Esophagus squamous epithelium (tissue), 4 donors: ENCODE measurements at regions not wholly inside any gene's neighbourhood (a gene's known extent, or its start where the extent isn't known, plus 50 kb on each side); places are given as distances from the start of the nearest gene placed in this dataset.

Experiments
- POLR2A ChIP-seq, 4 donors: fragments of 450-650 bp; IDR thresholded peaks; one replicate each; pipeline ENCODE4 v1.6.1; 2017; ENCODE audit warnings: antibody characterized with exemption in 4 of 4, mild to moderate bottlenecking in 4 of 4, moderate library complexity in 3 of 4
- TF ChIP-seq, protein P1 (sequence below), 6 experiments: fragments of 450-650 bp in 4 of 6; fragments of 200-600 bp in 2 of 6; sonication (generic) in 2 of 6; IDR thresholded peaks; one replicate each; pipeline ENCODE4 v1.5.1; 2016 to 2019; ENCODE audit warnings: antibody characterized with exemption in 6 of 6, mild to moderate bottlenecking in 4 of 6, moderate library complexity in 4 of 6

DNA sequence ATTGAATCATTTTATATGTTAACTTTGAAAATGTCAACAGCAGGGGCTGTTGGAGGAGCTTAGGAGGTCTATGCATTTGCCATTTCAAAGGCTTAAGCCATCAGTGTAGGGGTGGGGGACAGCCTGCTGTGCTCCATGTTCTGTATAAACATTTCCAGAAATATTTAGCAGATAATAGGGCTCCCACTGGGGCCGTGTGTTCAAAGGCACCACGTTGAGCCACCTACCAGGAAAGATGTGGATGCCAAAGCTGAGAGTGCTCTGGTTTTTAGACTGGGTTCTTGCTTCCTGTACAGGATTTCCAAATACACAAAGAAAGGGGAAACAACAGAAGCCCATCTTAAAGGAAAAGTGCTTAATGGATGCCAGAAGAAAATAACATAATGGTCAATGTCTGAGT lies 219.5 kb downstream of the CENPC start:
- TF ChIP-seq, protein P1, sequence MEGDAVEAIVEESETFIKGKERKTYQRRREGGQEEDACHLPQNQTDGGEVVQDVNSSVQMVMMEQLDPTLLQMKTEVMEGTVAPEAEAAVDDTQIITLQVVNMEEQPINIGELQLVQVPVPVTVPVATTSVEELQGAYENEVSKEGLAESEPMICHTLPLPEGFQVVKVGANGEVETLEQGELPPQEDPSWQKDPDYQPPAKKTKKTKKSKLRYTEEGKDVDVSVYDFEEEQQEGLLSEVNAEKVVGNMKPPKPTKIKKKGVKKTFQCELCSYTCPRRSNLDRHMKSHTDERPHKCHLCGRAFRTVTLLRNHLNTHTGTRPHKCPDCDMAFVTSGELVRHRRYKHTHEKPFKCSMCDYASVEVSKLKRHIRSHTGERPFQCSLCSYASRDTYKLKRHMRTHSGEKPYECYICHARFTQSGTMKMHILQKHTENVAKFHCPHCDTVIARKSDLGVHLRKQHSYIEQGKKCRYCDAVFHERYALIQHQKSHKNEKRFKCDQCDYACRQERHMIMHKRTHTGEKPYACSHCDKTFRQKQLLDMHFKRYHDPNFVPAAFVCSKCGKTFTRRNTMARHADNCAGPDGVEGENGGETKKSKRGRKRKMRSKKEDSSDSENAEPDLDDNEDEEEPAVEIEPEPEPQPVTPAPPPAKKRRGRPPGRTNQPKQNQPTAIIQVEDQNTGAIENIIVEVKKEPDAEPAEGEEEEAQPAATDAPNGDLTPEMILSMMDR (IDR thresholded peaks at IDR 0.05), result no peak
- no peak for TF ChIP-seq POLR2A (IDR thresholded peaks at IDR 0.05)
